Stimulated activated CD4-positive, alpha-beta T cell treated with anti-CD3 and anti-CD28 coated beads, Interleukin-15, amount 100 ng/mL, for 24 hours (primary cell): ENCODE measurements at regions not wholly inside any gene's neighbourhood (a gene's known extent, or its start where the extent isn't known, plus 50 kb on each side); places are given as distances from the start of the nearest gene placed in this dataset.

ENCODE experiments used
- DNase-seq: peaks from one replicate; pipeline ENCODE4 v3.0.0-alpha.2; 2020

GRCh38 chr2:15869396-15869795 lies 71.0 kb upstream of the MYCN start:
- DNase-seq: no peak

- no peak for DNase-seq
Measured at GRCh38 chr2:15869871-15870270, 70.5 kb upstream of the MYCN start.

GRCh38 chr2:15870565-15870964 lies 69.8 kb upstream of the MYCN start:
- DNase-seq: no peak

- DNase-seq: no peak
Measured at GRCh38 chr2:15871239-15871783, 69.0 kb upstream of the MYCN start.

- no peak for DNase-seq
Measured at GRCh38 chr2:15872854-15873253, 67.5 kb upstream of the MYCN start.

- no peak for DNase-seq
Measured at GRCh38 chr2:15874321-15874720, 66.0 kb upstream of the MYCN start.

GRCh38 chr2:15874854-15875804 lies 65.2 kb upstream of the MYCN start:
- no peak for DNase-seq

GRCh38 chr2:15875969-15876705 lies 64.2 kb upstream of the MYCN start:
- DNase-seq: no peak

- DNase-seq: no peak
Measured at GRCh38 chr2:15880226-15881119, 59.9 kb upstream of the MYCN start.

GRCh38 chr2:15881120-15881433 lies 59.3 kb upstream of the MYCN start:
- DNase-seq: no peak

- no peak for DNase-seq
Measured at GRCh38 chr2:15881676-15882075, 58.7 kb upstream of the MYCN start.

- no peak for DNase-seq
Measured at GRCh38 chr2:15882761-15883497, 57.4 kb upstream of the MYCN start.

- DNase-seq: no peak
Measured at GRCh38 chr2:15883684-15884083, 56.7 kb upstream of the MYCN start.

GRCh38 chr2:15884790-15885189 lies 55.6 kb upstream of the MYCN start:
- DNase-seq: no peak

GRCh38 chr2:15886231-15886630 lies 54.1 kb upstream of the MYCN start:
- no peak for DNase-seq

GRCh38 chr2:15889442-15890123 lies 50.8 kb upstream of the MYCN start:
- no peak for DNase-seq

GRCh38 chr2:15890124-15890754 lies 50.1 kb upstream of the MYCN start:
- DNase-seq: no peak
